ENCODE measurements at regions not wholly inside any gene's neighbourhood (a gene's known extent, or its start where the extent isn't known, plus 50 kb on each side); places are given as distances from the start of the nearest gene placed in this dataset.

- Histone ChIP-seq H3K4me1 (no peaks in the 10 kb centered on the region), H3K4me3 (no peak overlapping the region), H3K27me3 (no peaks in the 10 kb centered on the region), H3K36me3 (no peaks in the 10 kb centered on the region), H3K27ac (no peak overlapping the region), H3K9me3 (no peaks in the 10 kb centered on the region)
- intact Hi-C loops (cut with DNase I; ENCODE audit: low total_unique reads) = no loop called here
- ATAC-seq = no peak
- DNase-seq = no peak
- TF ChIP-seq POLR2A (IDR thresholded peaks at IDR 0.05) (no peak), CTCF (IDR thresholded peaks at IDR 0.05 in 4 of 5, conservative IDR thresholded peaks at IDR 0.05 in 1 of 5) (no peak)
- in situ Hi-C loops (cut with MboI; ENCODE audit: low sequenced_read_pairs in 4 of 4) = no loop called here
Observed at GRCh38 chr4:170775851-170776250, 686.1 kb upstream of the AADAT start.

- Histone ChIP-seq H3K27ac (no peak overlapping the region), H3K36me3 (no peaks in the 10 kb centered on the region), H3K4me1 (no peaks in the 10 kb centered on the region), H3K27me3 (no peaks in the 10 kb centered on the region), H3K4me3 (no peak overlapping the region), H3K9me3 (no peaks in the 10 kb centered on the region)
- intact Hi-C loops (cut with DNase I; ENCODE audit: low total_unique reads) (no loop called here), in situ Hi-C loops (cut with MboI; ENCODE audit: low sequenced_read_pairs in 4 of 4) (no loop called here)
- ATAC-seq = no peak
- no peak for TF ChIP-seq CTCF (IDR thresholded peaks at IDR 0.05 in 4 of 5, conservative IDR thresholded peaks at IDR 0.05 in 1 of 5)
- DNase-seq = no peak
Observed at GRCh38 chr4:170773709-170774273, 684.0 kb upstream of the AADAT start.

GRCh38 chr4:170772429-170772828 lies 682.7 kb upstream of the AADAT start:
- H3K27ac ChIP-seq = no peak overlapping the region
- no peak overlapping the region for H3K4me3 ChIP-seq
- intact Hi-C loops (cut with DNase I; ENCODE audit: low total_unique reads) = no loop called here
- no peaks in the 10 kb centered on the region for H3K36me3 ChIP-seq
- DNase-seq (no peak), ATAC-seq (no peak)
- in situ Hi-C loops (cut with MboI; ENCODE audit: low sequenced_read_pairs in 4 of 4) = no loop called here
- no peaks in the 10 kb centered on the region for H3K9me3 ChIP-seq
- no peaks in the 10 kb centered on the region for H3K27me3 ChIP-seq
- no peaks in the 10 kb centered on the region for H3K4me1 ChIP-seq
- TF ChIP-seq CTCF (IDR thresholded peaks at IDR 0.05 in 4 of 5, conservative IDR thresholded peaks at IDR 0.05 in 1 of 5) (no peak), POLR2A (IDR thresholded peaks at IDR 0.05) (no peak)

GRCh38 chr4:170770664-170771063 lies 680.9 kb upstream of the AADAT start:
- no peaks in the 10 kb centered on the region for H3K9me3 ChIP-seq

More at GRCh38 chr4:170770664-170771063, 680.9 kb upstream of the AADAT start:
- ATAC-seq = no peak
- no peak overlapping the region for H3K27ac ChIP-seq
- DNase-seq = no peak
- no peaks in the 10 kb centered on the region for H3K36me3 ChIP-seq
- no peak overlapping the region for H3K4me3 ChIP-seq
- no peaks in the 10 kb centered on the region for H3K27me3 ChIP-seq
- no peaks in the 10 kb centered on the region for H3K4me1 ChIP-seq
- in situ Hi-C loops (cut with MboI; ENCODE audit: low sequenced_read_pairs in 4 of 4) (no loop called here), intact Hi-C loops (cut with DNase I; ENCODE audit: low total_unique reads) (no loop called here)
- TF ChIP-seq CTCF (IDR thresholded peaks at IDR 0.05 in 4 of 5, conservative IDR thresholded peaks at IDR 0.05 in 1 of 5) (no peak), POLR2A (IDR thresholded peaks at IDR 0.05) (no peak)

All from gastrocnemius medialis (tissue), 4 donors.